ENCODE measurements at regions not wholly inside any gene's neighbourhood (a gene's known extent, or its start where the extent isn't known, plus 50 kb on each side); places are given as distances from the start of the nearest gene placed in this dataset.

DNA sequence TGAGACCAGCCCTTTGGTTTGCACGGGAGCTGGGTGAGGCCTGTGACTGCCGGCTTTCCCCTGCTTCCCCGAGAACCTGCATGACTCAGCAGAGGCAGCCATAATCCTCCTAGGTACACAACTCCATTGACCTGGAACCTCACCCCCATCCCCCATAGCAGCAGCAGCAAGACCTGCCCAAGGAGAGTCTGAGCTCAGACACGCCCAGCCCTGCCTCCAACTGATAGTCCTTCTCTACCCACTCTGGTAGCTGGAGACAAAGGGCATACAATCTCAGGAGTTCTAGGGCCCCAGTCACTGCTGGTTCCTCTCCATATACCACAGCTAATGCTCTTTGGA, 141.0 kb upstream of the ARHGEF26 start:
- TF ChIP-seq, protein P1, sequence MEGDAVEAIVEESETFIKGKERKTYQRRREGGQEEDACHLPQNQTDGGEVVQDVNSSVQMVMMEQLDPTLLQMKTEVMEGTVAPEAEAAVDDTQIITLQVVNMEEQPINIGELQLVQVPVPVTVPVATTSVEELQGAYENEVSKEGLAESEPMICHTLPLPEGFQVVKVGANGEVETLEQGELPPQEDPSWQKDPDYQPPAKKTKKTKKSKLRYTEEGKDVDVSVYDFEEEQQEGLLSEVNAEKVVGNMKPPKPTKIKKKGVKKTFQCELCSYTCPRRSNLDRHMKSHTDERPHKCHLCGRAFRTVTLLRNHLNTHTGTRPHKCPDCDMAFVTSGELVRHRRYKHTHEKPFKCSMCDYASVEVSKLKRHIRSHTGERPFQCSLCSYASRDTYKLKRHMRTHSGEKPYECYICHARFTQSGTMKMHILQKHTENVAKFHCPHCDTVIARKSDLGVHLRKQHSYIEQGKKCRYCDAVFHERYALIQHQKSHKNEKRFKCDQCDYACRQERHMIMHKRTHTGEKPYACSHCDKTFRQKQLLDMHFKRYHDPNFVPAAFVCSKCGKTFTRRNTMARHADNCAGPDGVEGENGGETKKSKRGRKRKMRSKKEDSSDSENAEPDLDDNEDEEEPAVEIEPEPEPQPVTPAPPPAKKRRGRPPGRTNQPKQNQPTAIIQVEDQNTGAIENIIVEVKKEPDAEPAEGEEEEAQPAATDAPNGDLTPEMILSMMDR (conservative IDR thresholded peaks at IDR 0.05; ENCODE audit: low read length) = no peak
- no peak for TF ChIP-seq EZH2phosphoT487 (IDR thresholded peaks at IDR 0.05; ENCODE audit: borderline replicate concordance, low read depth, low read length)
